NB4 (cell line): ENCODE measurements at regions not wholly inside any gene's neighbourhood (a gene's known extent, or its start where the extent isn't known, plus 50 kb on each side); places are given as distances from the start of the nearest gene placed in this dataset.

Experiments used
- DNase-seq: peaks from one replicate; pipeline ENCODE4 v3.0.0; 2010; ENCODE audit warnings: low read depth
- H3K4me3 ChIP-seq: one replicate; pipeline ENCODE4 v1.5.1; 2011; ENCODE audit warnings: mild to moderate bottlenecking, low read depth, low read length, moderate library complexity
- CTCF ChIP-seq: IDR thresholded peaks from one replicate; pipeline ENCODE4 v1.5.1; 2012; ENCODE audit warnings: low read depth, low read length
- MAX ChIP-seq: IDR thresholded peaks from 2 replicates; pipeline ENCODE4 v1.6.1; 2011; ENCODE audit warnings: low read depth, low read length
- MYC ChIP-seq: IDR thresholded peaks from 2 replicates; pipeline ENCODE4 v1.6.1; 2011; ENCODE audit warnings: low read depth, low read length
- POLR2A ChIP-seq: IDR thresholded peaks from 2 replicates; pipeline ENCODE4 v1.6.1; 2011; ENCODE audit warnings: mild to moderate bottlenecking; ENCODE audit not compliant: insufficient read length; ENCODE audit errors: extremely low read depth

DNA sequence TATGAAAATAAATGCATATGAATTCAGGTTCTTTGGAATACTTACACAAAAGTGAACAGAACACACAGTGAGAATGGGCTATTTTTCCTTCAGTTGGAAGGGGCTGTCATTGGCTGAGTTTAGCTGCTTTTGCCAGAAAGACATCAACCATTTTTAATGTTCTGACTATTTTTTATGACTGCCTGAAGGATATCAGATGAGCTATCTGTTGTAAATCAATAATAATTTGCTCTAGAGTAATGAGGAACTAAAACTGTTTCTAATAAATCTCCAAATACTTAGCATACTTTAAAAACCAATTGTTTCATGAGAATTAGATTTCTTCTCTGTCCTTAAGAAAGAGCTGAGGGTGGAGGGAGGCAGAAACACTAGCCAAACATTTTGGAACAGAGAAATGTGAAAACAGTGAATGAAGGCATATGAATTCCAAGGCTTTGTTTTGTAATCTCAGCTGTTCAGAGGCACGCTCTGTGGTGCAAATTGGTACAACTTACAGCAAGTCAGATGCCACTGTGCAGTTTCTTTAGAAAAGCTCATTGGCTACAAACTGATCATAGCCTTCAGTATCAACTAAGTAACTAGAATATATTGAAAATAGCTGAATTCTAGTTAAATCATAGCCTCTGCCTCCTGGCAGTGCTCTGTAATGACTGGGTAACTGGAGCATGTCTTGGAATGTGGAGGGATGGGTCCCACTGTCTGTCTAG lies 228.9 kb upstream of the JAG1 start:
- TF ChIP-seq MYC = no peak
- no peak for TF ChIP-seq CTCF
- TF ChIP-seq POLR2A = no peak
- TF ChIP-seq MAX = no peak
- DNase-seq = no peak
- H3K4me3 ChIP-seq = no peak overlapping the region

DNA sequence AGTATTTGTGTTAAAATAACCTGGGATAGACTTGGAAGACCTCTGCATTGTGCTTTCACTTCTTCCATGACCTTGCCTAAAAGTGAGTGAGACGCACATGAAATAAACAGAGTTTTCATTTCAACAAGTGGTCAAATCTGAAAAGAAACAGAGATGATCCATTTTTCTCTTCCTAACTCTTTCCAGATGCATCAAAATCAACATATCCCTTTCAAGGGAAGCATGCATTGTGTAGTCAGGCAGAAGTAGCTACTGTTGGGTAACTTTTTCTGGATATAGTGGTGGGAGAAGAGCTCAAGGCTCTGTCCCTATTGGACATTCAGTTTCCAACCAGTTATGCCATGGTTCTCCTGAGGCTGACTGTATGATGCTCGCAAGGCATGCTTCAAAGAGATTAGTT lies 233.0 kb upstream of the JAG1 start:
- TF ChIP-seq CTCF (no peak), MAX (no peak), MYC (no peak), POLR2A (no peak)
- no peak overlapping the region for H3K4me3 ChIP-seq
- no peak for DNase-seq

- DNase-seq = no peak
- TF ChIP-seq MYC (no peak), MAX (no peak), POLR2A (no peak), CTCF (no peak)
- no peak overlapping the region for H3K4me3 ChIP-seq
Observed at GRCh38 chr20:10909803-10910202, 236.0 kb upstream of the JAG1 start.

DNA sequence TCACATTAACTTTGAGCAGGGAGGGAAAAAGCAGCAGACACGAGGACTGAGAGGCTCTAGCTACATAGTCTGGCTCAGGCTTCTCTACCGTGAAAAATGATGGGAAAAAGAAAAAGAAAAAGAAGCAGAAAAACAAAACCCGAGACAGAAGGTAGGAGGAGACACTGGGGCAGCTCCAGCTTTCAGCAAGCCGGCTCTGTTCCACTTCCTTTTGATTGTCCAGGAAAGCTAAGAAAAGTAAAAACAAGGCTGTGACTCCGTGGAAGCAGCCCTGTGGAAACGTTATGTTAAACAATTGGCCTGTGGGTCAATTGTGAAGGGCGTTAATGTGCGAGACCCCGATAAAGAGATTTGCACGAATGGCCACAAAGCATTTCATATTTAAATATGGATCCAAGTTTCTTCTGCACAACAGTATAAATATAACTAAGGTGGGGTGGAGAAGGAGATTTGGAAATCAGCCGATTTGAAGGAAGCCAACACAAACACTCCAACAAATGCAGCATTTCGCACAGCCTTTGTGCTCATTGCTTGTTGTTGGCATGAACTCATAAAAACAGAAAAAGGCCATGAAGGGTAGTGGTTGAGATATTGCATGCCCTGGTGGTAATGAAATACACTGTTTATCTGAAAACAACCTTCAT lies 236.9 kb upstream of the JAG1 start:
- TF ChIP-seq POLR2A = no peak
- TF ChIP-seq CTCF = no peak
- no peak for TF ChIP-seq MYC
- no peak for TF ChIP-seq MAX
- H3K4me3 ChIP-seq = no peak overlapping the region
- DNase-seq = no peak

- no peak overlapping the region for H3K4me3 ChIP-seq
- no peak for DNase-seq
- TF ChIP-seq MAX = no peak
- no peak for TF ChIP-seq MYC
- no peak for TF ChIP-seq POLR2A
- TF ChIP-seq CTCF = no peak
Observed at GRCh38 chr20:10911298-10911697, 237.5 kb upstream of the JAG1 start.

DNA sequence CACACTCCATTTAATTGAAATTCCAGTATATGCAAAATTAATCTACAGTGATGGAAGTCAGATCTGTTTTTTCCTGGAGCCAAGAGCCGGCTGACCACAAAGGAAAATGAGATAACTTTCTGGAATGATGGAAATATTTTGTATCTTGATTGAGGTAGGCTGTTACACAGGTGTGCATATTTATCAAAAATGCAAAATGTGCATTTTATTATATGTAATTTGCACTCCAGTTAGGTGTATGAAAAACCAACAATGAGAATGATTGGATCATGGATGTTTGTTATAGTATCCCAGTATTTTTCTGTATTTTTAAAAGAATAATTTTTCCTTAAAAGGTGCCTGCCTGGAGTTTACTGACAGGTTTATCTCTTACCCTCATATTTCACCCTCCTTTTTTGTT lies 242.0 kb upstream of the JAG1 start:
- no peak for TF ChIP-seq CTCF
- TF ChIP-seq POLR2A = no peak
- no peak for TF ChIP-seq MYC
- no peak for TF ChIP-seq MAX
- H3K4me3 ChIP-seq = no peak overlapping the region
- DNase-seq = no peak
